AG20443 (cell line): ENCODE measurements at regions not wholly inside any gene's neighbourhood (a gene's known extent, or its start where the extent isn't known, plus 50 kb on each side); places are given as distances from the start of the nearest gene placed in this dataset.
"Not testable (repeated sequence)": the region's sequence is repeated elsewhere in the genome, so short reads cannot be mapped to it uniquely, and the experiment has no call there.

Experiments used
- DNase-seq: peaks from one replicate; pipeline ENCODE4 v3.0.0; 2012; ENCODE audit warnings: low spot score, mixed read lengths

DNA sequence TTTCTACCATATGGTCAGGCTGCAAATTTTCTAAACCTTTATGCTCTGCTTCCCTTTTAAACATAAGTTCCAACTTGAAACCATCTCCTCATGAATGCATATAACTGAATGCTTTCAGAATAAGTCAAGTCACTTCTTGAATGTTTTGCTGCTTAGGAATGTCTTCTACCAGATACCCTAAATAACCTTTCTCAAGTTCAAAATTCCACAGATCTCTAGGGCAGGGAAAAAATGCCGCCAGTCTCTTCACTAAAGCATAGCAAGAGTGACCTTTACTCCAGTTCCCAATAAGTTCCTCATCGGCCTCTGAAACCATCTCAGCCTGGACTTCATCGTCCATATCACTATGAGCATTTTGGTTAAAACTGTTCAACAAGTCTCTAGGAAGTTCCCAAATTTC, 1011.2 kb upstream of the CITED2 start:
- DNase-seq: no peak

DNA sequence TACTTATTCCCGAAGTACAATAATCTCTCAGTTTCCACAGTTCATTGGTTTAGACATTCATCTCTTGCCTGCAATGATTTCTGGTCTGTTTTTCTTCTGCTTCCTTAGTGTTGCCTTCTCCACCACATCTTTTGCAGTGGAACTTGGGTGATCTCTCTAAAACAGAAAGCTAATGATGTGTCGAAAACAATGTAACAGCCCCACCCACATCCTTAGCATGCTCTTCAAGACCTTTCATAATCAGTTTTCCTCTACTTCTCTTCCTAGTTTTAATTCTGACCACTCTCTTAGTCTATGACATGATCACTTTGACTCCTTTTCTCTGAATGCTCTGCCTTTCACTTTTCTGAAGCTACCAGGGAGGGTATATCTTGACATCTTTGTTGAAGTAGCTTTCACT, 1007.9 kb upstream of the CITED2 start:
- DNase-seq: no peak

DNA sequence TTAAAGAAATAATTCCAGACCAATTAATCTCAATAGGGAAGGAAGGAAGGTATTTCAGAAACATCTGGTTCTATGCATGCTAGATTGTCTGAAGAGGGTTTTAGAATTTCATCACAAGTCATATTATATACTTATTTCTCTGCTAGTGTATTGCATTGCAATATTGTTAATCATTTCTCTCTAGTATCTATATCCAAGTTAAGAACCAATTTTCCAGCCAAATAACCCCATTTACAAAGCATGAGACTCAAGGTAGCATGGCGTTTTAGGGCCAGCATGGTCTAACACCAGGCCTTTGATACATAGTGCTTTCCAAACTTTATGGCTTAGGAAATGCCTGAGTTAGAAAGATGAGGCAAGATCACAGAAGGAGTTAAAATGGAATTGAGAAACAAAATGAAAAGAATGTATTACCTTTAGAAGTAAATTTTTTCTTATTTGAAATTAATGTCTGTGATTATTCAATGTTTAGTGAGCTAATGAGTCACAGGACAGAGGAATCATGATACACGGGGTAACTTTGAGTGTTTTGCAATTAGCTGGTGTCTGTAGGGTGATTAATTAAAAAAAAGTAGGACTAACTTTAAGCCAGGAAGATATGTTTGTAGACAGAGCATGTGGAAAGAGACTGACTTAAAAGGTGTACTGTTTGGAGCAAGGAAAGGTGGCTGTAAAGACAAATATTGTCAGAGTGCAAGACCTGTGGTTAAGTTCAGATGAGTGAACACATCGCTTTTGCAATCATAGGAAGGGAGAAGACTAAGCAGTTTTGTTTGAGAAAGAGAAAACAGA, 1006.2 kb upstream of the CITED2 start:
- no peak for DNase-seq

DNA sequence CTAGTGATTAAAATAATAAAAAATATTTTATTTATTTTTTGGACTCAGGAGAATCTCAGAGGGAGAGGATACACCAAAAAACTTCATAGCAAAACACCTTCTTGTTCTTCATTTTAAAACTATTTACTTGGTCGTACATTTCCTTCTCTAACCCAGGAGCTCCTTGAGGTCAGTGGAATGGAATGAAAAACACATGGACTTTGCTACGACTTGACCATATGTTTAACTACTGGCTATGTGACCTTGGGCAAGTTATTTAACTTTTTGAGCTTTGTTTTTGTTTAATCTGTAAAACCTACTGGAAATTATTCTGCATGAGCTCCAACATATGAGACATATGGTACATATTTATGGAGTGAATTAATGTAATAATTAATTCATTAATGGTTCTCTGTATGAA, 1005.5 kb upstream of the CITED2 start:
- DNase-seq: peak; percentile 33

DNA sequence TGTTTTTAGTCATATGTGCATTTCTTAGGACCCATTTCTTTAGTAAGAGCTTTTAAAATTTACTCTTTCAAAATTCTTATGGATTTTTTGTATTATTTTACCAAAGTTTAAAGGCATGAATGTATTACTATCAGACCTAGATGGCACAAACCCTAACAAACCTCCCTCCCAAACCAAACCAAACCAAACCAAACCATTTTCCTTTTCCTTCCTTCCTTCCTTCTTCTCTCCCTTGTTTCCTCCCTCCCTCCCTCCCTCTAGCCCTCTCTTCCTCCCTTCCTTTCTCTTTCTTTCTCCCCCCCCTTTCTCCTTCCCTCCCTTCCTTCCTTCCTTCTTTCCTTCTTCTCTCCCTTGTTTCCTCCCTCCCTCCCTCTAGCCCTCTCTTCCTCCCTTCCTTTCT, 1001.8 kb upstream of the CITED2 start:
- no peak for DNase-seq

DNA sequence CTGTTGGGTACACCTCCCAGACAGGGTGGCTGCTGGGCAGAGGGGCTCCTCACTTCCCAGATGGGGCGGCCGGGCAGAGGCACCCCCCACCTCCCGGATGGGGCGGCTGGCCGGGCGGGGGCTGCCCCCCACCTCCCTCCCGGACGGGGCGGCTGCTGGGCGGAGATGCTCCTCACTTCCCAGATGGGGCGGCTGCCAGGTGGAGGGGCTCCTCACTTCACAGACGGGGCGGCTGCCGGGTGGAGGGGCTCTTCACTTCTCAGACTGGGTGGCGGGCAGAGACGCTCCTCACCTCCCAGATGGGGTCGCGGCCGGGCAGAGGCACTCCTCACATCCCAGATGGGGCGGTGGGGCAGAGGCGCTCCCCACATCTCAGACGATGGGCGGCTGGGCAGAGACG, 999.3 kb upstream of the CITED2 start:
- not testable (repeated sequence) for DNase-seq

DNA sequence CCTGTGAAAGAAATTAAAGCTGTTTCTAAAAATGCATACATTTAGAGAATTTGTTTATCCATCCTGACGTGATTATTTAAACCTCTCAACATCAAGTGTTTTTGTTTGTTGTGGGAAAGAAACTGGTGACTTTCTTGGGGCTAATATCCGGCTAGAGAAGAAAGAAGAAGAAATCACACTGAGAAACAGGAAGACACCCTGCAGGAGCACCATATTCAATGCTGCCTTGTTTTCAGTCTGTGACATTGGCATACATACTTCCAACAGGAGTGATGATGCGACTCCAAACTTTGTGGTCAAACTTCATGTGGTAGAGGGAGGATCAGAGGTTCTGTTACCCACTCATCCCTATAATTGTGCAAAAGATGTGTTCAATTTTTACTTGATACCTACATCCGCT, 997.6 kb upstream of the CITED2 start:
- DNase-seq: no peak

DNA sequence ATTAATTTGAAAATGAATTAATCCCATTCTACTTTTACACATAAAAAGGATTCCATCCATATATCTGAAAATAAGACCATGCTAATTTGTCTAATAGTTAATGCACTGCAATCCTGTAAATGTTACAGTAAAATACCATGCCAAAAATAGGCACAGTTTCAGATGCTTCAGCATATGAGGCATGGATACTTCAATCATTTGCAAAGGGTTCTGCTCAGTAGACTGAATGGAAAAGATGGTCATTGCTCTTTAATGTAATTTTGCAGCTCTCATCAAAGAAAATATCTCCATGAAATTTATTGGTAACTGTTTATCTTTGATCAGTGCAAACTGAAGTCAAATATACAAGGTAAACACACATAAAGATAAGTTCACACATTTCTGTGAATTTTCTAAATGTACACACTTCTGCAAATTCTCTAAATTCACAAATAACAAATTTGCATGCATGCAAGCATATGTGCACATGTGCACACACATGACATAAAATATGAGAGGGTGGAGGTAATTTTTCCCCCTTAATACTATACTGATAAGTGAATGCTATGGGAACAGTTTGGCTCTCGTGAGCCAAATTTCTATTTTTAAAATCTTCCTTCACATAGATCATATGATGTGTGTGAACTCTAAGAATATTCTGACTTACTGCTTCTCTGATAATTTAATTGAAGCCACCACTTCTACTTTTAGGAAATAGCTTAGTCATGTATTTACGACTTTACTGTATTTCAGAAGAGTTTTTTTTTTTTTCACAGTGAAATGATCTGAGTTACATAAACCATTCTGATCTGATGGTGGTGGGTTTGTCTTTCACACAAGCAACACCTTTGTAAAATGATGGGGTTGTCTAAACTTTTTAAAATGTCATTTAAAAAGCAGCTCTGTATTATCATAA, 996.8 kb upstream of the CITED2 start:
- peak; percentile 13 for DNase-seq

DNA sequence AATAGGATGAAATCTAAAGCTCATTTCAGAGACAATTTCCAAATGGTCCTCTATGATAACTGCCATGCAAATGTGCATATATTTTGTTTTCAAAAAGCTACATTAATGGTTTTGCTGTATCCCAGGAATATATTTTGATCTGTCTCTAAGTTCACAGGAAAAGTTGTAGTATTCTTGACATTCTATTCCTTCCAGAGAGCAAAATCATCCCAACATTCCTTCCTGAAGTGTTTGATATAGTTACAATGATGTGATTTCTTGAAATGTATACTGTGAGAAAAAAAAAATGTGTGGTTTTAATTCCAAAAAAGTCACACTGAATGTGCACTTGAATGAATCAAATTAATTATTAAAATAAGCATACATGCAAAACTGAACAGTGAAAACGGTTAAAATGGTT, 996.0 kb upstream of the CITED2 start:
- DNase-seq: no peak

DNA sequence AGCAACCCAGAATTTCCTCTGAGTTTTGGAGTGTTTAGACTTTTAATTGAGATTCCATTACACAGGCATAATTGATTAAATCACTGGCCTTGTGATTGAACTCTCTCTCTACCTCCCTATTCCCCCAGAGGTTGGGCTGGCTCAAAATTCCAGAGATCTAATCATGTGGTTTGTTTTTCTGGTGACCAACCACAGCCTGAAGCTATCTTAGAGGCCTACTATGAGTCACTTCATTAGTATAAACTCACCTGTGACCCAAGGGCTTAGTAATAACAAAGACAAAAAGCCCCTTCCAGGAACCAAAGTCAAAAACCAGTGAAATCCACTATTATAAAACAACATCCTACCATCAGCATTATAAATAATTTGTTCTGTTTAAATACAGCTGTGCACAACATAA, 992.5 kb upstream of the CITED2 start:
- DNase-seq: no peak

DNA sequence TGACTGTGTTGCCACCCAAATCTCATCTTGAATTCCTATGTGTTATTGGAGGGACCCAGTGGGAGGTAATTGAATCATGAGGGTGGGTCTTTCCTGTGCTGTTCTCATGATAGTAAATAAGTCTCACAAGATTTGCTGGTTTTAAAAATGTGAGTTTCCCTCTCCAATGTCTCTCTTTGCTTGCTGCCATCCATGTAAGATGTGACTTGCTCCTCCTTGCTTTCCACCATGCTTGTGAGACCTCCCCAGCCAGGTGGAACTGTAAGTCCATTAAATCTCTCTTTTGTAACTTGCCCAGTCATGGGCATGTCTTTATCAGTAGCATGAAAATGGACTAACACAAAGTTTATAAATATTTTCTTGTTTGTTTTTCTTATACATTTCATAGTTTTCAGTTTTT, 990.5 kb upstream of the CITED2 start:
- DNase-seq: no peak

DNA sequence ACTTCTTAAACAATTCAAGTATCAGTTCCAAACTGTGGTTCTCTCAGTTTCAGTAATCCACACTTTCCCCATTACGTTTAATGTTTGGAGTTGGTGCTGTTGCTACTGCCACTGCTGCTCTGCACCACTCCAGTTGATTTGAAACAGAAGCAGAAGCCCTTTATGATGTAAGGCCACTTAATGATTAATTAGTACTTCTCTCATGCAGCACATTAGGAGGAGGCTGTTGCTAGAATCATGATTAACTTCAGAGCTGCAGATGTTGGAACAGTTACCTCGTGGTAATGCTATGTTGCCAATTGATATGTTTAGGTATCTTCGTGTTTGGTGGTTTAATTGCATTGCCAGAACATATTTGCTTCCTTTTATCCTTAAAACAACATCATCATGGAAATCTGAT, 986.2 kb upstream of the CITED2 start:
- no peak for DNase-seq

DNA sequence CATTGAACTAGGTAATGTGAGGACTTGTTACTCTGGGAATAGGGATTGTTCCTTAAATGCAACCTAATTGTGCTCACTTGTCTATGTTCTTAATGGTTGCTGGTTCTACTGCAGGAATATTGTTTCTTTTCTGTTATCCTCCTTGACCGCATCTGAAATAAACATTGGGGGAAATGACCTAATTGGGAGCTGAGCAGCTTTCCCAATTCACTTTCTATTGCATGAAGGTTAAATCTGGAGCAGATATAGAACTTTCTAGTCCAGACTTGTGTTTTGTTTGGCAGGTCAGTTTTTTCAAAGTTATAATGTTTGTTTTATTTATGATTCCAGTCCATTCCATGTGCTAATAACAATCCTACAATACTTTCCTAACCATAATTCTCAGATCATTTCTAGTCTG, 981.0 kb upstream of the CITED2 start:
- no peak for DNase-seq

DNA sequence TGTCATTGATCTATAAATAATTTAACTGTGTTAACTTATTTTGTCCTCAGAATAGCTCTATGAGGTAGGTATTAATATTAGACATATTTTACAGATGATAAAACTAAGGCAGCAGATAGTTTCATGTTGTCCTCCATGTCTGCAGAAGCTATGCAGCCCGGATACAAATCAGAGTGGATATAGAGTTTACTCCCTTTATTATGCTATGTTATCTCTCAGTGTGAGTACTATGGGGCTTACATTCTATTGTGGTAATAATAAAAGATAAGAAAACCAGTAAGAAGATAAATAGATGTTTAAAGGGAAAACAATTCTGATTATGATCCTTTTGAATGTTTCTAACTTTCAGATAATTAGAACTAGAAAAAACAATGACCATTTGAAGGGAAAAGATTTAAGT, 979.8 kb upstream of the CITED2 start:
- no peak for DNase-seq

DNA sequence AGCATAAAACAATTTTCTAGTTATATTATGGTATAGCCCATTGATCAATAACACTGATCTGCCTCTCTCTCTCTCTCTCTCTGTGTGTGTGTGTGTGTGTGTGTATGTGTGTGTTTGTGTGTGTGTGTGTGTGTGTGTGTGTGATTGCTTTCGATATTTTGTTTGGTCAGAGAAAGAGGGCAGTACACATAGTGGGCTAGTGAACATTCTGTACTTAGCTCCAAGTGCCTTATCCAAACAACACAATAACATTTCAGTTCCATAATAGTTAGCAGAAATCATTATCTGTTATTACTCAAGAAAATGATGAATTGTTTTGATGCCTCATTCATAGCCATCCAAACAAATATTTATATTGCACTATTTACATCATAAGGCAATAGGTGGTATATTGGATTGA, 979.1 kb upstream of the CITED2 start:
- no peak for DNase-seq

DNA sequence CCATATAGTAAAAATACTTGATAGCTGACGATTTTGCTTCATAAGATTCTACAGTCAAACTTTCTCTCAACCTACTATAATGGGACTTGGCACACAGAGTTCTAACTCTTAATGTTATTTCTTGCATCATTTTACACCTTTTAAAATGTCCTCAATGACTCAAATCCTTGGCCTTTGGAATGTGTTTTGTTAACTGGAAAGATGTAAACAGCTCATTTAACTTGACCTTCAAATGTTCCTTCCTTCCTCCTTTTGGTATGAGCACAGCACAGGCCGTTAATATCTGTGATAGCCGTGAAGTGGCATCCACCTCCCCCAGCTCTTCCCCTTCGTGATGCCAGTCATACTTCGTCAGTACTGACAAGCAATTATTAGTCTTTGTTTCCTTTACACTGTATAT, 972.0 kb upstream of the CITED2 start:
- no peak for DNase-seq

DNA sequence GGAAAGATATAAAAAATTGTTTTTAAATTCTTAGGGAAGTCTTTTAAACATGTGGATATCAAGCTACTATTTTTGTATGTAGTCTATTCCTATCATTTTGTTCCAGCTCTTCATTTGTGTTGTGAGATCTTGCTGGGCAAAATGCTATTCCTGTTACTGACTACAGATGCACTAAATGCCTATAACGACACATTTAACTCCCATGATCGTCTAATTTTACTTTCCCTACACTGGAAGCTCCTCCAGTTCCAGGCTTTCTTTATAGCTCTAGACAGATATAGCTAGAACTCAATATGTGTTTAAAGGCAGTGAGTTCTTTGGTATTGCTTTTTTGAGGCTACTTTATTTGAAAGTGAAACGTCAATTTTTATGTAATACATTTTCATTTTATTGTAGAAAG, 971.5 kb upstream of the CITED2 start:
- DNase-seq: no peak

DNA sequence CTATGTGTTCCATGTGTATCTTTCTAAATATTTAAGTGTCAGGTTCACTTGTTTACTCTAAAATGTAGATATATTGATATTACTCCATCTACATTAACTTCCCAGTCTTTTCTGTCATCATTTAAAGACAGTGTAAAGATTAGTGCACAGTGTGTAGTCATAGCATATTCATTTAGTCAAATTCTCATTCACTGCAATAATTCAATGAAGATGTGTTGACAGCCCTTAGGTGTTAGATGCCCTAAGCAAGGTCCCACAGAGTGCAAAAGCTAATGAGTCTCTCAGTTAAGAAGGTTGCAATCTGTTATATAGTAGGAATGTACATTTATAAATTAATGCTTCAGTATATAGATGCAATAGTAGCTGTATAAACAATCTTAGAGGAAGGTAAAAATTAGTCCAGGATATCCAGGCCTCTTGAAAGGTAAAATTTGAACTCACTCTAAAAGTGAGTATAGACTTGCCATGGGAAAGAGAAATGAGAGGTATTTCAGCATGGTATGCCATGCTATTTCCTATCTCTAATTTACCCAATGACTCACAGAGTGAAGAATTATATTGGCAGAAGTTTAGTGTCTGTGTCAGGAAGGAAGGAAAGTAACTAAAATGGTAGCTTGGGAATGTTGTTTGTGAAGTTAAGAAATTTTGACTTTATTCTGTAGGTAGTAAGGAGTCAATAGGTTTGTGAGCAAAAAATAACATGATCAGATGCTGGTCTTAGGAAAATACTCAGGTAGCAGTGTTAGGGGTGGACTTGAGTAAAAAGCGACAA, 969.9 kb upstream of the CITED2 start:
- peak; percentile 36 for DNase-seq

DNA sequence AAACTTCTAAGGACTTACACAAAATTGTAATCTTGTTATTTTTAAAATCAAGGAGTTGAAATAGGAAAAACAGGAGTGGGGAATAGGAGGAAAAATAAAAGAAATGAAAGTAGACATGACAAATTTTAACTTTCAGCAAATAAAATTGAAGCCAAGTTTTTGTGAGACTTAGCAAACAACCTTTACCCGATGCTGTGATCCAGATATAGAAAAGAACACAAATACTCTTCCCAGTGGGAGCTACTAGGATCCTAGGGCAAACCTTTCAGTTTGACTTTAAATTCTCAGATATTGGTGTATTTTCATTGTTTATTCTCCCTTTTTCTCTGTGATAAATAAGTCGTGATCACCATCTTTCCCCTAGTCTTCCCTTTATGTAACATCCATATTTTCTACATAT, 968.7 kb upstream of the CITED2 start:
- DNase-seq: no peak

DNA sequence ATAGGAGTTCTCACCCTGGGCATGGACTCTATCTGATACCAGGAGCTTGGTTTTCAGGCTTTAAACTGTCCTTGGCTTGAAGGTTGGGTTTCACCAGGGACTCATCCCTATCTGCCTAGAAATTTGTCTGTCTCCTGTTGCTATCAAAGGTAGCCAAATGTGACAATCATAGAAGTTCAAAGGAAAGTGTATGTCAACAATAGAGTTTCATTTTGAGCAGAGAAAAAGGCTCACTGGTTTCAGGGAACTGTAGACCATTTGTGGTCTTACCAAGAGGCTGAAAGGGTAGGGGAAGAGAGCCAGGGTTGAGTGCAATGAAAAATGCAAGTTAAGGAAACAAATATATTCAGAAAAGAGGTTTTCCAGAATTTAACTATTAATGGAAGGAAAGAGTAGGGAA, 966.8 kb upstream of the CITED2 start:
- no peak for DNase-seq

DNA sequence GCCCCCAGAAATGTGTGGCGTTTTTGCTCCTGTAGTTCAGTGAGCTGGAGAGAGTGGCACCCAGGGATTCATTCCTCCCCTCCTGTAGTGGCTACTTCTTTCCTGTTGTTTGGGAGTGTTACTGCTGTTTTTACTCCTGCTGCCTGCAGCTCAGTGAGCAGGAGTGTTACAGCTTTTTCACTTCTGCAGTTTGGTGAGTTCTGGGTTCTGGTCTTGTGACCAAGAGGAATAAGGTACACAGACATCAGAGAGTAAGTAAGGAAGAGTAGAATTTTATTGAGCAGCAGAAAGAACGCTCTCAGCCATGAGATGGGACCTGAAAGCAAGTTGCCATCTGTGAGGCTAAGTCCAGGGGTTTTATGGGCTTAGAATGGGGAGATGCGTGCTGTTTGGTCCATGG, 966.3 kb upstream of the CITED2 start:
- DNase-seq: no peak

DNA sequence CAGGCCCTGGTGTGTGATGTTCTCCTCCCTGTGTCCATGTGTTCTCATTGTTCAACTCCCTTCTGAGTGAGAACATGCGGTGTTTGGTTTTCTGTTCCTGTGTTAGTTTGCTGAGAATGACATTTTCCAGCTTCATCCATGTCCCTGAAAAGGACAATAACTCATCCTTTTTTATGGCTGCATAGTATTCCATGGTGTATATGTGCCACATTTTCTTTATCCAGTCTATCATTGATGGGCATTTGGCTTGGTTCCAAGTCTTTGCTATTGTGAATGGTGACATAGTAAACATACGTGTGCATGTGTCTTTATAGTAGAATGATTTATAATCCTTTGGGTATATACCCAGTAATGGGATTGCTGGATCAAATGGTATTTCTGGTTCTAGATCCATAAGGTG, 964.6 kb upstream of the CITED2 start:
- not testable (repeated sequence) for DNase-seq

DNA sequence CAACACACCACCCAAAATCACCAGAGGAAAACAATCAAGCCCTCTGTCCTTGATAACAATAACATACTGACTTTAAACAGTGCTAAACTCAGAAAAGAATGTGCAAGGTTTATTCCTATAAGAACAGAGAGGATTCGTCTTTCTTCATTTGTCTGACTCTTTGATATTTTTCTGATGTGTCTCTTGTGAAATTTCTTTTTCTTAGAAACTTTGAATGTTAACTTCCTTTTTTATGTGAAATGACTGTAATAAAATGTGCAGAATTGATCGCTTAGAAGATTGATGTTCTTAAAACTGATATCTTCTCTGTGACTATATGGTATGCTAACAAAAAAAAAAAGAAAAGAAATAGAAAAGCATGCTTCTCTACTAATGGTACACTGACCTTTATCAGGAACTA, 947.4 kb upstream of the CITED2 start:
- DNase-seq: no peak
